IPS-11a (cell line): ENCODE measurements at regions not wholly inside any gene's neighbourhood (a gene's known extent, or its start where the extent isn't known, plus 50 kb on each side); places are given as distances from the start of the nearest gene placed in this dataset.
"Not testable (repeated sequence)": the region's sequence is repeated elsewhere in the genome, so short reads cannot be mapped to it uniquely, and the experiment has no call there.

Experiments used
- H3K4me3 ChIP-seq: one replicate; pipeline ENCODE4 v1.5.1; 2013; ENCODE audit warnings: low read depth, low read length, control low read depth

GRCh38 chr6:56720202-56720601 is 77.5 kb upstream of the DST start:
- H3K4me3 ChIP-seq = not testable (repeated sequence)

GRCh38 chr6:56719315-56720058 is 76.8 kb upstream of the DST start:
- not testable (repeated sequence) for H3K4me3 ChIP-seq

GRCh38 chr6:56718236-56718635 is 75.5 kb upstream of the DST start:
- H3K4me3 ChIP-seq = no peak overlapping the region

- no peak overlapping the region for H3K4me3 ChIP-seq
Observed at GRCh38 chr6:56716229-56716628, 73.5 kb upstream of the DST start.

- no peak overlapping the region for H3K4me3 ChIP-seq
Observed at GRCh38 chr6:56715741-56716140, 73.1 kb upstream of the DST start.

GRCh38 chr6:56714982-56715456 is 72.3 kb upstream of the DST start:
- H3K4me3 ChIP-seq = no peak overlapping the region

GRCh38 chr6:56714273-56714672 is 71.6 kb upstream of the DST start:
- no peak overlapping the region for H3K4me3 ChIP-seq

- H3K4me3 ChIP-seq = no peak overlapping the region
Observed at GRCh38 chr6:56713254-56713672, 70.6 kb upstream of the DST start.

- no peak overlapping the region for H3K4me3 ChIP-seq
Observed at GRCh38 chr6:56710967-56711366, 68.3 kb upstream of the DST start.

- H3K4me3 ChIP-seq = no peak overlapping the region
Observed at GRCh38 chr6:56709650-56710049, 67.0 kb upstream of the DST start.

GRCh38 chr6:56708810-56709597 is 66.3 kb upstream of the DST start:
- no peak overlapping the region for H3K4me3 ChIP-seq

GRCh38 chr6:56706981-56707726 is 64.5 kb upstream of the DST start:
- no peak overlapping the region for H3K4me3 ChIP-seq

GRCh38 chr6:56699066-56699654 is 56.5 kb upstream of the DST start:
- no peak overlapping the region for H3K4me3 ChIP-seq

- H3K4me3 ChIP-seq = no peak overlapping the region
Observed at GRCh38 chr6:56695702-56696101, 53.0 kb upstream of the DST start.

- H3K4me3 ChIP-seq = no peak overlapping the region
Observed at GRCh38 chr6:56694002-56694401, 51.3 kb upstream of the DST start.

- no peak overlapping the region for H3K4me3 ChIP-seq
Observed at GRCh38 chr6:56693246-56693607, 50.5 kb upstream of the DST start.

GRCh38 chr6:56692523-56693245 is 50.0 kb upstream of the DST start:
- H3K4me3 ChIP-seq = no peak overlapping the region
